T-helper 2 cell treated with Interferon-gamma antibody and Interleukin-4, amounts not matched to agents 5 μg/mL and 100 μg/mL, for 36 hours (primary cell): ENCODE measurements at regions not wholly inside any gene's neighbourhood (a gene's known extent, or its start where the extent isn't known, plus 50 kb on each side); places are given as distances from the start of the nearest gene placed in this dataset.

Source experiments
- DNase-seq: peaks from one replicate; pipeline ENCODE4 v3.0.0; 2021; ENCODE audit warnings: low spot score
- H3K27ac Mint-ChIP-seq: one replicate; pipeline ENCODE4 v1.8.0; 2021; ENCODE audit warnings: mild to moderate bottlenecking, mixed read lengths
- H3K27me3 Mint-ChIP-seq: one replicate; pipeline ENCODE4 v1.8.0; 2021; ENCODE audit warnings: low read depth, mixed read lengths
- H3K36me3 Mint-ChIP-seq: one replicate; pipeline ENCODE4 v1.8.0; 2021; ENCODE audit warnings: low read depth, mixed read lengths
- H3K4me1 Mint-ChIP-seq: one replicate; pipeline ENCODE4 v1.8.0; 2021; ENCODE audit warnings: low read depth, mixed read lengths
- H3K4me3 Mint-ChIP-seq: one replicate; pipeline ENCODE4 v1.8.0; 2022; ENCODE audit warnings: mild to moderate bottlenecking, moderate library complexity, mixed read lengths
- H3K9me3 Mint-ChIP-seq: one replicate; pipeline ENCODE4 v1.8.0; 2021; ENCODE audit warnings: mixed read lengths

DNA sequence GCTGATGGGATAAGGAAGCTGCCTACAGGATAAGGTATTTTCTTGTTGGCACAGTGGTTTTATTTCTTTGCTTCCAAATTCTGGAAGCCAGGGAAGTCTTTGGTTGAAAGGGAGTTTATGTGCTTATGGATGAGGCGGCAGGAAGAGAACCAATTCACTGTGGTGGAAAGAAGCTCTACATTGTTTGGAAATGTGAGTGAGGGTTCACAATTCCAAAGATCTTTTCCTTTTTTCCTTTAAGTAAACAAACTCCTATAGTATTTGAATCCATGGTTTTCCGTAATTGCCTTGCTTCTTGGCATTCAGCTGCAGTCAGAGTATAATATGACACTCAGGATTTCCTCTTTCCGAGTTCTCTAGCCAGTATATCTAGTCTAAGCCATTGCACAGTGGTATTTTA lies 86.2 kb downstream of the TEX29 start:
- Mint-ChIP-seq H3K9me3 (no peaks in the 10 kb centered on the region), H3K27me3 (peaks cover 13% of the 10 kb centered on the region), H3K4me1 (no peaks in the 10 kb centered on the region), H3K27ac (no peak overlapping the region), H3K4me3 (no peak overlapping the region), H3K36me3 (no peaks in the 10 kb centered on the region)
- DNase-seq = no peak

DNA sequence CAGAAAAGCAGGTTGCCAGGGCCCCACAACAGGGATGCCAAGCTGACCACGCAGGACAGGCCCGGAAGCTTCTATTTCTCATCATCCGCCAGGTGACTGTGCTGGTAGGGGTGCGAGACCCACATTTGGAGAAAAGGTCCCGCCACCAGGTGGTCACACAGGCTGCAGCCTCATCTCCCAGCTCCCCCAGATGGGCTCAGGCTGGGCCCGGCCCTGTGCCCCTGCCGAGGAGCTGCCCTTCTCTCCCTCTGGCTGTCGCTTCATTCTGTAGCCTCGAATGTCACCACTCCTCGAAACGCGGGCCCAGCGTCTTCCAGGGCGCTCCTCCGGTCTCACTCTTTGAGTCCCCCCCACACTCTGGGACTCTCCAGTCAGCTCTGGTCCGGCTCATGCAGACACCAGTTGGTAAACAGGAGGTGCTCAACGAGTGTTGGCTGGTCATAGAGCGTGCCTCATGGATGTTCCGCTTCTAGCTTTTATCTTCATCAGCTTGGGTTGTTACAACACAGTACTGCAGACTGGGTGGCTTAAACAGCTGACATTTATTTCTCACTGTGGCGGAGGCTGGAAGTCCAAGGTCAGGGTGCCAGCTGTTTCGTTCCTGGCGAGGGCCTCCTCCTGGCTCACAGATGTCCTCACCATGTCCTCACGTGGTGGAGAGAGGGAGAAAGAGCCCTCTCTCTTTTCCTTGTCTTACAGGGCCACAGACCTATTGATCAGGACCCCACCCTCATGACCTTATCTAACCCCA lies 87.1 kb downstream of the TEX29 start:
- no peak for DNase-seq
- H3K36me3 Mint-ChIP-seq = no peaks in the 10 kb centered on the region
- no peaks in the 10 kb centered on the region for H3K9me3 Mint-ChIP-seq
- H3K4me3 Mint-ChIP-seq = no peak overlapping the region
- no peaks in the 10 kb centered on the region for H3K4me1 Mint-ChIP-seq
- peaks cover 22% of the 10 kb centered on the region for H3K27me3 Mint-ChIP-seq
- H3K27ac Mint-ChIP-seq = no peak overlapping the region

DNA sequence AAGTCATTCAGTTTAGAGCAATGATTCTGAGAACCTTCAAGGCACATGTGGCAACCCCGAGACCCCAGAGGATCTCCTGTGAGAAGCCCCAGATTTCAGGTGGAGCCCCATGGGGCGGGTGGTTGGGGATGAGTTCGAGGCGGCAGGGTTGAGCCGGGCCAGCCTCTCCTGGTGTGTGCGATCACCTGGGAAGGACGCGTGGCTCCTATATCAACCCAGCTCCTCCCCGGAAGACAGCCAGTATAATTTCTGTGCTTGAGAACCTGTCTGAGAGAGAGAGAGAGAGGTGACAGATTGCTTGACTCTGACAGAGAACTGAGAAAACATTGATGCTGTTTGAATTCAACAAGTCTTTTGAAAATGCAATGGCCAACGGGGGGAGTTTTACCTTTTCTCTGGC lies 89.0 kb downstream of the TEX29 start:
- Mint-ChIP-seq H3K27ac (no peak overlapping the region), H3K36me3 (no peaks in the 10 kb centered on the region), H3K4me1 (no peaks in the 10 kb centered on the region), H3K4me3 (no peak overlapping the region), H3K27me3 (peaks cover 25% of the 10 kb centered on the region), H3K9me3 (no peaks in the 10 kb centered on the region)
- DNase-seq = no peak

DNA sequence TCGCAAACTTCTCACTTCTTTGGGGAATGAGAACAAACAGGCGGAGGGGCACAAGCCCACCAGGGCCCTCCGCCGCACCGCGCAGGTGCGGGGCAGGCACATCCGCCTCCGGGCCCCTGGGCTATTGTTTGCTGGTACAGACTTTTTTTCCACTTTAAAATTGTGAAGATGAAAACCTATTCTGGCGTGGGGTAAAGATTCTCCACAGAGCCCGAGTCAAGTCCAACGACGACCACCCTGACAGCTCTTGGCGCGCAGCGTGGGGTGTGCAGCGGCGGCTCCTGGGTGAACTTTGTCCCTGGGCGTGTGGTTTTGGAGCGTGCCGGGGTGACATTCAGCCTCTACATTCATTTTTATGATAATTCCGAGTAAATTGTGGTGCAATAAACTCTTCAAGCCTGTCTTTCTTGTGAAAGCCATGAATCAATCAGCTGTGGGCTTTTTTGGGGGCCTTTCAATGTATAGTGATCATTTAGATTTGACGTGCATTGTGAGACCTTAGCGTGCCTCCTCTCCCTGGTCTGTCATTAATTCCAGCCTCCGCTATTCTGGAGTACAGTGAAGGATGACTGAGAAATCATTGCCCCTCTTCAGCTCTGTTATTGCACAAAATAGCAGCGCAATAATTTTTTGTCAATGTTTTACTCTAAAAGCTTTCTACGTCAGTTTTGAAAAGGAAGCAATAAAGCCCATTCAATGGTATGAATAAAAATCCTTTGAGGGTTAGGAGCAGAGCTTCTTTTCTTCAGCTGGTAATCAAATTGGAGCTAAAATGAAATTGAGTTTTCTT lies 90.0 kb downstream of the TEX29 start:
- Mint-ChIP-seq H3K4me1 (no peaks in the 10 kb centered on the region), H3K36me3 (no peaks in the 10 kb centered on the region), H3K27me3 (peaks cover 25% of the 10 kb centered on the region), H3K27ac (no peak overlapping the region), H3K4me3 (no peak overlapping the region), H3K9me3 (no peaks in the 10 kb centered on the region)
- DNase-seq = no peak

DNA sequence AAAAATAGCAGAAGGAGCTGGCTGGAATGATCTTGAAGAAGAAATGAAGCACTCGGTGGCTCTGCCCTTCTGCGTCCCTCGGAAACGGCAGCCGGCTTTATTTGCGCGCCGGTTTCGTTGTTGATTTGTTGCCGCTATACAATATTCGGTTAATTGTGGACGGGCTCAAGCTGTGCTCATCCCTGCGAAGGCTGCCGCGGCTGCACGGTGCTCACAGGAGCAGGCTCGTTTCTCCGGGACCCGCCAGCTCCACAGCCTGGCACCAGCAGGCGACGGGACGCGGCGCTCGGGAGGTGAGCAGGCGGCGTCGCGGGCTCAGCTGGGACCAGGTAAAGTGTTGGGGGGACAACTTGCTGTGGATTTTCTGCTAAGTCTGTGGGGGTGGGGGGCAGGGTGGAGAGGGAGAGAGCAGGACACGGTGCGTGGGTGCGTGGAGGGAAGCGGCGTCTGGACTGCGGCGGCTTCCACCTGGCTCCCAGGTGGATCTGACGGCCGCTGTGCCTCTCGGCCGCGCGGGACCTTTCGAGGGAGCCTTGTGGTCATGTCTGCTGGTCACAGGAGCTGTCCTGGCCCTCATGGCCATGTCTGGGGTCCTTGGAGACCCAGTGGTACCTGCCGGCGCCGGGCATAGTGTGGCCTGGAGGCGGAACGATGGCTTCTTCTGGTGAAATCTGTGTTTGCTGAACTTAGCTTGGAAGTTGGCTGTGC lies 90.9 kb downstream of the TEX29 start:
- H3K36me3 Mint-ChIP-seq = no peaks in the 10 kb centered on the region
- peaks cover 25% of the 10 kb centered on the region for H3K27me3 Mint-ChIP-seq
- no peak overlapping the region for H3K27ac Mint-ChIP-seq

DNA sequence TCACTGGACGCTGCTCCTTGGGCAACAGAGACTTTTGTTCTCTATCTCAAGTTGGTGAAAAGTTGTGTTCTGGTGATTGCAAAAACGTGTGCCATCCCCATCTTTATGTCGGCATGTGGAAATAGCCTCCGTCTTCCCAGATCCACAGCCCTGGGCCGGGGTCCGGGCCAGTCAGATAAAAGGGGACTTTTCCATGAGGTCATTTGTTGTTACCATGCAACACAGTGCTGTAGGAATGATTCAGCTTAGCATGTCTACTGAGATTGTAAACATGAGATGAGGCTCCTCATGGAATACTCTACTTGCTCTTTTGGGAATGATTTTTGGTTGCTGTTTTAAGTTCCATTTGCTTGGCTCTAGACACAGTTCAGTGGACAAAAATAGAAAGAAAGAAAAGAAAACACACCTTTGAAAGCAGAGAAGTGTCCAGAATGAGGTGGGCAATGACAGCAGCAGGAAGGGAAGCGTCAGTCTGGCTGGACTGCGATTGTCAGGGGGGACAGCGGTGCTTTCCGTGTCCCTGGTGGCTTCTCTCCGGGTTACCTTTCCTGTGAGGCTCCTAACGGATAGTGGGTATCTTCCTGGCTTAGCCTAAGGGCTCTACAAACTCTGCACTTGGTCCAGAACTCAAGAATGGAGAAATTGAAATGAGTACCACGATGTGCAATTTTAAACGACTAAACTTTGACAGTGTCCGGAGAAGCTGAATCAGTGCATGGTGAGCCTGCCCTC lies 91.6 kb downstream of the TEX29 start:
- Mint-ChIP-seq H3K4me3 (no peak overlapping the region), H3K27ac (no peak overlapping the region), H3K4me1 (no peaks in the 10 kb centered on the region), H3K36me3 (no peaks in the 10 kb centered on the region), H3K9me3 (no peaks in the 10 kb centered on the region), H3K27me3 (peaks cover 22% of the 10 kb centered on the region)
- DNase-seq = no peak

More for the DNA sequence above, 90.9 kb downstream of the TEX29 start:
- no peak overlapping the region for H3K4me3 Mint-ChIP-seq
- H3K4me1 Mint-ChIP-seq = no peaks in the 10 kb centered on the region
- no peaks in the 10 kb centered on the region for H3K9me3 Mint-ChIP-seq
- no peak for DNase-seq

DNA sequence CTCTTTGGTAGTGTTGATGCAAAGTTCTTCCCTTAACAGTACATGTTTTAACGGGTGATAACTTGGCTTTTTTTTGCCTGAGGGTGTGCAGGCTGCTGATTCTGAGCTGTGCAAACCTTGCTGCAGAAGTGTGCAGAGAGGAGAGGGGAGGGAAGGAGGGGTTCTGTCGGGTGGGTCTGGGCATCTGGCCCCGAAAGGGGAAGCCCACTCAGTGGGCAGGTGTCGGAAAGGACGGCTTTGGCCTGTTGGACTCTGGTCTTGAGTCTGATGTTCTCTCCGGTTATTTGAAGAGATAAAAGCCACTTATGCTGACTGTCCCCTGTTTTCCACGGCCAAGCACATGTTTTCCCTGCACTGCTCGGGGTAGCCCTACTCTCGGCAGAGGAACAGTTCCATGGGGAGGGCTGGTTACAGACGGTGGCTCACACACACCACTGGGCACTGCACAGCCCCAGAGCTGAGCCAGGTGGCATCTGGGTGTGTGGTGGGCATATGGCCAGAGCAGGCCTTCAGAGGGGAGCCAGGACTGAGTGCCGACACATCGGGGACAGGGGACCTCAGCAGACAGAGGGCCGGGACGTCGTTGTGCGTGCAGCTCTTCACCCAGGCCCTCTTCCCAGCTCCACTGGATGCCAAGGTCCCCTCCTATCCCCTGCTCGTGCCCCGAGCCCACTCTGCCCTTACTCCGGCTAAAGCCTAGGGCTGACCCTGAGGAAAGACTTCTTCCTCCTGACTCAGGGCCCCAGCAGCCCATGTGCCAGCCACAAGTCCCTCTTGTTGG lies 93.2 kb downstream of the TEX29 start:
- no peaks in the 10 kb centered on the region for H3K9me3 Mint-ChIP-seq
- DNase-seq = no peak

DNA sequence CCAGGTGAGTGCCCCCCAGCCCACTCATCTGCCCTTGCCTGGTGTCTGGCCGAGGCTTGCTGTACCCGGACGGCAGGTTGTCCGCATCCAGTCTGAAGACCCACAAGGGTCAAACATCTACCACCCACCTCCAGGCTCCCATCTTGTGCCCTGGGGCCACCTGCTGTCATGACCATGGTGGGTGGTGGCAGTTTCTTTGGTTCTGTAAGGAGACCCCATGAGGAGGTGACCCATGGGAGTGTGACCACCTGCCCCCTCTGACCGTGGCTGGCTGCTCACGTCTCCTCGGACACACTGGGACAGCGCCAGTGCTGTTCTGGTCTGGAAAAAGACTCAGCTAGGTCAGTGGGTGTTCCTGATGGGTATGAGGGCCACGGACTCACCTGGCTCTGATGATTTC lies 93.9 kb downstream of the TEX29 start:
- no peak overlapping the region for H3K27ac Mint-ChIP-seq
- peaks cover 19% of the 10 kb centered on the region for H3K27me3 Mint-ChIP-seq
- no peaks in the 10 kb centered on the region for H3K4me1 Mint-ChIP-seq
- DNase-seq = no peak
- no peaks in the 10 kb centered on the region for H3K36me3 Mint-ChIP-seq
- no peaks in the 10 kb centered on the region for H3K9me3 Mint-ChIP-seq
- H3K4me3 Mint-ChIP-seq = no peak overlapping the region

More for the DNA sequence above, 93.2 kb downstream of the TEX29 start:
- Mint-ChIP-seq H3K4me1 (no peaks in the 10 kb centered on the region), H3K4me3 (no peak overlapping the region), H3K27me3 (peaks cover 22% of the 10 kb centered on the region), H3K36me3 (no peaks in the 10 kb centered on the region), H3K27ac (no peak overlapping the region)

DNA sequence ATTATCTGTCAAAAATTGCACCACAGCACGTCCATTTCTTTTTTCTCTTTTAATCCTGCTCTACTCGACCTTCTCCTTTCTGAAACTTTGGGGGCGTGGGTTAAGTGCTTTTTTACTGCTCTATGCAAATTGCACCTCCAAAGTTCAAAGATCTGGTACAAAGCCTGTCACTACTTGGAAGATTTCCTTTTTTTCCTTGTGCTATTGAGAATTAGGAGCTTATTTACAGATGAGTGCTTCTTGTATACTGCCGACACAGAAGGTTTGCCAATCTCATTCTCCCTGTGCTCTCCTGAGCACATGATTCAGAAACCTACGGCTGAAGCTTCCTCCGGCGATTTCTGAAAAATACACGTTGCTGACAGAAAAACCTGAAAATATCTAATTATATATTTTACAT lies 94.8 kb downstream of the TEX29 start:
- Mint-ChIP-seq H3K4me1 (no peaks in the 10 kb centered on the region), H3K9me3 (no peaks in the 10 kb centered on the region), H3K27me3 (peaks cover 15% of the 10 kb centered on the region), H3K27ac (no peak overlapping the region), H3K4me3 (no peak overlapping the region), H3K36me3 (no peaks in the 10 kb centered on the region)
- no peak for DNase-seq

DNA sequence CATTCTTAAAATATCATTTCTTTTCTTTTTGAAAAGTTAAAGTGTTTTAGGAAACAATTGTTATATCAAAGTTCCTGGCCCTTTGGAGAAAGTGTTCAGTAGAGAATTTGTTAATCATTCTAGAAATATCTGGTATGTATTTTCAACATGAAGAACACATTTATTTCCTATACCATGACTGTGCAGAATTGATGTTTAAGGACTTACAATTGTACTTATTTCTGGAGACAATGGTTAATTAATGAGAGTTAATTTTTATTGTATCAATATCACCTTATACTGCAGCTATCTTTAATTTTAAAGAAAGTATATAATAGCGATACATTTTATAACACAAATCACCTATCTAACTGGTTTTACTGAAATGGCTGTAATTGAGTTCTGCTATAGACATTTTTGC lies 95.3 kb downstream of the TEX29 start:
- Mint-ChIP-seq H3K27me3 (peaks cover 15% of the 10 kb centered on the region), H3K4me1 (no peaks in the 10 kb centered on the region), H3K36me3 (no peaks in the 10 kb centered on the region), H3K4me3 (no peak overlapping the region), H3K9me3 (no peaks in the 10 kb centered on the region), H3K27ac (no peak overlapping the region)
- DNase-seq = no peak

DNA sequence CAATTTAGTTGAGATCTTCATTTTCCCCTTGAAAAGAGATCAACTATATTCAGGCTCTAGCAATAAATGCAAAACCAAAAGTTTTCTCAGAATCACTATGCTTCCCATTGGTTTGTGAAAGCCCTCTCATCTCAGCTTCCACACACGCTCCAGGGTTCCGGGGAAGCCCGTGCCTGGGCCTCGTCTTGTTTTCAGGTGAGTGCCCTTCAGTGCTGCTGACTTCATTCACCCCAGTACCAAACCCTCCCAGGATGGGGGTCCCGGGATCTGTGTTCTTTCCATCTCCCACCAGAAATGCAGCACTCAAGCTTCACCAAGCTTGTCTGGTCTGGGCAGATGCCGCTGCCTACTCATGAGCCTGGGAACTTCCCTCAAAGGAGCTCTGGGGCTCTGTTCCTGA lies 97.7 kb downstream of the TEX29 start:
- H3K27ac Mint-ChIP-seq = no peak overlapping the region
- no peaks in the 10 kb centered on the region for H3K36me3 Mint-ChIP-seq
- no peak for DNase-seq
- no peaks in the 10 kb centered on the region for H3K4me1 Mint-ChIP-seq
- H3K27me3 Mint-ChIP-seq = peaks cover under 1% of the 10 kb centered on the region
- no peaks in the 10 kb centered on the region for H3K9me3 Mint-ChIP-seq
- H3K4me3 Mint-ChIP-seq = no peak overlapping the region

DNA sequence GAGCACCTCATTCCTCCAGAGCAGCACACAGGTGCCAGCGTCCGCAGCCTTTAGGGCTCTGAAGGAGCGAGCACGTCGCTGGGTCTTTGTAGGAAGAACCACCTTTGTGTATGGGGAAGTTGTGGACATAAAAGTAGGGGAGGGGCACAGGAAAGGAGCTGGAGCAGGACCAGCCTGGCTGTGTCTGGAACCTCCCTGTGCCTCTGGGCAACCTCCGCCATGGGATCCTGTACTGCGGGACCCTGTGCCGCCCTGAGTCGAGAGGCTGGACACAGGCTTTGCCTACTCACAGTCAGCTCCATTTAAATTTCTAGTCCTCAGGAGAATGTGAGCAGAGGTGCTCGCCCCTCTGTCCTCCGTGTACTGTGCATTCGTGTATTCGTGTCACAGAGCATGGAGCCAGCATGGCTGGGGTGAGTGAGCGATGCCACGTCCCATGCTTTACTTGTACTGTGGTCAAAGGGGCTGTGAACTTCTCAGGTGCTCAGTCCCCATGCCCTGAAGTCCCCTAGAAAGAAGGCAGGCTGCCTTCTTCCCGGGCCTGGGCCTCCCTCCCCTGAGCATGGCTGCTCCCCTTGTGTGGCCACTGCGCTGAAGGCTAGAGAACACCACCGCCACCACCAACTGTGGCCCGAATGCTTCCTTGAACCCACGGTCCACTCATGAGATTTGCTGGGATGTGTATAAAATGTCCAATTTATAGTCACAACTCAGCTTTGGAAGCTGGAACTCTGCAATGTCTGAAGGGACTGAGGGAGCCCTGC lies 99.9 kb downstream of the TEX29 start:
- H3K4me3 Mint-ChIP-seq = no peak overlapping the region

DNA sequence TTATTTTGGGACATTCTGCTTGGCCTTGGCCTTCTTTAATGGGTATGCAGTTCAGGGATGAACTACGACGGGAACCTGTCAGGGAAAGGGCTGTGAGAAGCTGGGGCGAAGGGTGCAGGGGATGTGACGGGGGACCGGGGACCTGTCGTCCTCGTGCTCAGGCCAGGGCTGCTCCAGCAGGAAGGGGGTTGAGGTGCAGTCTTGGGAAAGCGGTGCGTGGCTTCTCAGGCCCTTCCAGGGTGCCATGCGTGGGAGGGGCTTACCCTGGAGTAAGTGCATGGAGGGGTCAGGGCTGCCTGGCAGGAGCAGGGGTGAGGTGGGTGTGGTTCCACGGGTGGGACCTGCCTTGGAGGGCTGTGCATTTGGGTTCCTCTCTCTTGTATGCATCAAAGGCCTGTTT lies 100.8 kb downstream of the TEX29 start:
- Mint-ChIP-seq H3K4me1 (no peaks in the 10 kb centered on the region), H3K36me3 (no peaks in the 10 kb centered on the region), H3K4me3 (no peak overlapping the region), H3K9me3 (no peaks in the 10 kb centered on the region), H3K27ac (no peak overlapping the region), H3K27me3 (no peaks in the 10 kb centered on the region)
- no peak for DNase-seq

More for the DNA sequence above, 99.9 kb downstream of the TEX29 start:
- no peak for DNase-seq
- no peaks in the 10 kb centered on the region for H3K9me3 Mint-ChIP-seq
- H3K4me1 Mint-ChIP-seq = no peaks in the 10 kb centered on the region
- no peak overlapping the region for H3K27ac Mint-ChIP-seq
- no peaks in the 10 kb centered on the region for H3K27me3 Mint-ChIP-seq
- H3K36me3 Mint-ChIP-seq = no peaks in the 10 kb centered on the region
